Endothelial cell of umbilical vein (primary cell): ENCODE measurements at regions not wholly inside any gene's neighbourhood (a gene's known extent, or its start where the extent isn't known, plus 50 kb on each side); places are given as distances from the start of the nearest gene placed in this dataset.

ENCODE experiments used
- MAX ChIP-seq: IDR thresholded peaks from 2 replicates; pipeline ENCODE4 v1.6.1; 2011; ENCODE audit not compliant: insufficient read depth, insufficient read length
- POLR2A ChIP-seq: IDR thresholded peaks from 2 replicates; pipeline ENCODE4 v1.6.1; 2012; ENCODE audit warnings: low read depth, mild to moderate bottlenecking, control low read depth, low read length
- POLR2AphosphoS5 ChIP-seq: IDR thresholded peaks from 2 replicates; pipeline ENCODE4 v1.6.1; 2012; ENCODE audit warnings: low read depth, mild to moderate bottlenecking, control low read depth, low read length, moderate library complexity; ENCODE audit not compliant: insufficient read depth
- TF ChIP-seq, protein P1 (sequence below), 2 donors: IDR thresholded peaks; 1 replicate in 1 of 2; 2 replicates in 1 of 2; pipeline ENCODE4 v1.5.1; 2011; ENCODE audit warnings: low read length in 2 of 2, mild to moderate bottlenecking in 2 of 2, moderate library complexity in 2 of 2, control low read depth in 1 of 2, inconsistent platforms in 1 of 2, low read depth in 1 of 2; ENCODE audit not compliant: insufficient read depth in 1 of 2; ENCODE audit errors: extremely low read depth in 1 of 2

DNA sequence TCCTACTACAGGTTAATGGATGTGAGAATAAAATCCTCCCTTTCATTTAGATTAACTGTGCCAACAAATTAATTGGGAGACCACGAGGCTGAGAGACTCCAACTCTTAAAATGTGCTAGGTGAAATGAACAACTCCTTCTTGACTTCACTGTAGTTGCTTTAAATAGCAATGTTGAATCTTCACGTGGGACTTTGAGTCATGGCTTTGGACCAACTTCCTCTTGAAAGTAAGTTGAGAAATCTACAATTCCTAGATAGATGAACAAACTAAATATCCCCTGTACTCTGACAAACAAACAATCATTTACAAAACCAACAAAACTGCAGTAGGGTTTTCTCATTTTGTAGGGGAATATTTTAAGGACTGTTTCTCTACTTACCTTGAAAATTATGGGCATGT, 291.9 kb upstream of the SPRED2 start:
- no peak for TF ChIP-seq POLR2A
- TF ChIP-seq, protein P1, sequence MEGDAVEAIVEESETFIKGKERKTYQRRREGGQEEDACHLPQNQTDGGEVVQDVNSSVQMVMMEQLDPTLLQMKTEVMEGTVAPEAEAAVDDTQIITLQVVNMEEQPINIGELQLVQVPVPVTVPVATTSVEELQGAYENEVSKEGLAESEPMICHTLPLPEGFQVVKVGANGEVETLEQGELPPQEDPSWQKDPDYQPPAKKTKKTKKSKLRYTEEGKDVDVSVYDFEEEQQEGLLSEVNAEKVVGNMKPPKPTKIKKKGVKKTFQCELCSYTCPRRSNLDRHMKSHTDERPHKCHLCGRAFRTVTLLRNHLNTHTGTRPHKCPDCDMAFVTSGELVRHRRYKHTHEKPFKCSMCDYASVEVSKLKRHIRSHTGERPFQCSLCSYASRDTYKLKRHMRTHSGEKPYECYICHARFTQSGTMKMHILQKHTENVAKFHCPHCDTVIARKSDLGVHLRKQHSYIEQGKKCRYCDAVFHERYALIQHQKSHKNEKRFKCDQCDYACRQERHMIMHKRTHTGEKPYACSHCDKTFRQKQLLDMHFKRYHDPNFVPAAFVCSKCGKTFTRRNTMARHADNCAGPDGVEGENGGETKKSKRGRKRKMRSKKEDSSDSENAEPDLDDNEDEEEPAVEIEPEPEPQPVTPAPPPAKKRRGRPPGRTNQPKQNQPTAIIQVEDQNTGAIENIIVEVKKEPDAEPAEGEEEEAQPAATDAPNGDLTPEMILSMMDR (IDR thresholded peaks at IDR 0.05; ENCODE audit: extremely low read depth in 1 of 2, insufficient read depth in 1 of 2, low read depth in 1 of 2, low read length in 2 of 2): no peak
- TF ChIP-seq POLR2AphosphoS5: no peak
- TF ChIP-seq MAX: no peak
